HG03342 (cell line): ENCODE measurements at regions not wholly inside any gene's neighbourhood (a gene's known extent, or its start where the extent isn't known, plus 50 kb on each side); places are given as distances from the start of the nearest gene placed in this dataset.
"Not testable (repeated sequence)": the region's sequence is repeated elsewhere in the genome, so short reads cannot be mapped to it uniquely, and the experiment has no call there.

Experiments used
- ATAC-seq: cut with Tn5 transposase; IDR thresholded peaks from one replicate; pipeline ENCODE4 v1.9.1; 2021; ENCODE audit warnings: mild to moderate bottlenecking, moderate library complexity; ENCODE audit not compliant: unreplicated experiment

- ATAC-seq: no peak
Observed at GRCh38 chr5:42066131-42066530, 141.1 kb downstream of the FBXO4 start.

GRCh38 chr5:42074353-42074752 lies 149.3 kb downstream of the FBXO4 start:
- ATAC-seq: no peak

GRCh38 chr5:42089705-42090104 lies 164.6 kb downstream of the FBXO4 start:
- ATAC-seq: no peak

GRCh38 chr5:42090162-42090561 lies 165.1 kb downstream of the FBXO4 start:
- no peak for ATAC-seq

GRCh38 chr5:42099846-42100245 lies 174.8 kb downstream of the FBXO4 start:
- not testable (repeated sequence) for ATAC-seq

GRCh38 chr5:42108468-42108867 lies 183.4 kb downstream of the FBXO4 start:
- no peak for ATAC-seq

- no peak for ATAC-seq
Observed at GRCh38 chr5:42109006-42109572, 184.0 kb downstream of the FBXO4 start.

GRCh38 chr5:42115721-42116120 lies 190.6 kb downstream of the FBXO4 start:
- ATAC-seq: not testable (repeated sequence)

GRCh38 chr5:42120070-42120469 lies 195.0 kb downstream of the FBXO4 start:
- ATAC-seq: no peak

GRCh38 chr5:42121401-42121800 lies 196.3 kb downstream of the FBXO4 start:
- no peak for ATAC-seq

GRCh38 chr5:42131081-42131480 lies 206.0 kb downstream of the FBXO4 start:
- no peak for ATAC-seq

- ATAC-seq: no peak
Observed at GRCh38 chr5:42143361-42143760, 218.3 kb downstream of the FBXO4 start.

GRCh38 chr5:42148813-42149212 lies 223.7 kb downstream of the FBXO4 start:
- ATAC-seq: no peak

- ATAC-seq: no peak
Observed at GRCh38 chr5:42157215-42157614, 232.1 kb downstream of the FBXO4 start.

- ATAC-seq: no peak
Observed at GRCh38 chr5:42163083-42163482, 238.0 kb downstream of the FBXO4 start.

- ATAC-seq: no peak
Observed at GRCh38 chr5:42168091-42168670, 243.1 kb downstream of the FBXO4 start.

GRCh38 chr5:42176118-42176517 lies 247.1 kb upstream of the GHR start:
- not testable (repeated sequence) for ATAC-seq

GRCh38 chr5:42179843-42180242 lies 243.4 kb upstream of the GHR start:
- ATAC-seq: not testable (repeated sequence)

GRCh38 chr5:42216904-42217303 lies 206.3 kb upstream of the GHR start:
- ATAC-seq: no peak

- no peak for ATAC-seq
Observed at GRCh38 chr5:42217791-42218190, 205.4 kb upstream of the GHR start.

- no peak for ATAC-seq
Observed at GRCh38 chr5:42225009-42225408, 198.2 kb upstream of the GHR start.

GRCh38 chr5:42228279-42228678 lies 195.0 kb upstream of the GHR start:
- ATAC-seq: no peak

GRCh38 chr5:42230839-42231238 lies 192.4 kb upstream of the GHR start:
- ATAC-seq: no peak
